Right cardiac atrium (tissue), 5 donors: ENCODE measurements at regions not wholly inside any gene's neighbourhood (a gene's known extent, or its start where the extent isn't known, plus 50 kb on each side); places are given as distances from the start of the nearest gene placed in this dataset.
"Not testable (repeated sequence)": the region's sequence is repeated elsewhere in the genome, so short reads cannot be mapped to it uniquely, and the experiment has no call there.

Source experiments
- ATAC-seq, 2 donors: fragments of 200-7000 bp; cut with Tn5 transposase; one replicate each; pipeline versions ENCODE4 v1.8.0 to v1.9.1; 2020; ENCODE audit warnings: moderate library complexity in 2 of 2, mild to moderate bottlenecking in 1 of 2
- DNase-seq, 3 donors: peaks; one replicate each; pipeline ENCODE4 v3.0.0-alpha.2; 2020
- H3K27ac ChIP-seq: one replicate; pipeline ENCODE4 v1.5.1; 2013; ENCODE audit warnings: mild to moderate bottlenecking, low read length, control low read depth, moderate library complexity
- H3K27me3 ChIP-seq: one replicate; pipeline ENCODE4 v1.6.1; 2013; ENCODE audit not compliant: control insufficient read depth, insufficient read depth
- H3K4me1 ChIP-seq: one replicate; pipeline ENCODE4 v1.6.1; 2013; ENCODE audit warnings: low read length; ENCODE audit not compliant: control insufficient read depth, insufficient read depth
- H3K4me3 ChIP-seq: one replicate; pipeline ENCODE4 v1.5.1; 2013; ENCODE audit warnings: low read length, control low read depth
- H3K9me3 ChIP-seq: one replicate; pipeline ENCODE4 v1.6.1; 2013; ENCODE audit warnings: low read length; ENCODE audit not compliant: control insufficient read depth
- WGBS: extraction: QIAGEN DNeasy Blood & Tissue Kit; methylation state at CpG from one replicate; pipeline ENCODE4 v1.1.7; 2013; 5-methylcytosine and 5-hydroxymethylcytosine counted together
- intact Hi-C, 4 donors: fragments of 100-400 bp; cut with DNase I; formaldehyde crosslinking; loops; one replicate each; pipeline versions ENCODE4 v1.11.0 to v1.14.0; 2022 to 2023
- donor health status: healthy with polysubstance abuse.
- donor health status: DM: no; HTN: yes; CAD: no.
- donor health status: DM: no; HTN: no; CAD: no.
- donor health status: DM: no; HTN: yes; CAD: no; lungs with severe emphysema.
- donor health status: DM: yes; HTN: yes; CAD: no.

GRCh38 chr6:134405386-134406087, 87.6 kb upstream of the SGK1 start:
- Histone ChIP-seq H3K4me1 (no peaks in the 10 kb centered on the region), H3K27ac (no peak overlapping the region), H3K4me3 (no peak overlapping the region), H3K9me3 (no peaks in the 10 kb centered on the region), H3K27me3 (no peaks in the 10 kb centered on the region)
- intact Hi-C loops, result no loop called here
- ATAC-seq (no peak), DNase-seq (no peak)
- WGBS, result 89% methylated on average over 6 of the region's 6 CpGs

- 97% methylated on average over 10 of the region's 10 CpGs for WGBS
- intact Hi-C loops, H3K9me3 ChIP-seq, H3K27ac ChIP-seq, H3K4me3 ChIP-seq, DNase-seq, H3K27me3 ChIP-seq, ATAC-seq, H3K4me1 ChIP-seq: not testable (repeated sequence)
Measured at GRCh38 chr6:134403312-134403711, 85.4 kb upstream of the SGK1 start.

GRCh38 chr6:134402372-134402984, 84.6 kb upstream of the SGK1 start:
- intact Hi-C loops, result no loop called here
- H3K9me3 ChIP-seq, result no peaks in the 10 kb centered on the region
- WGBS, result 92% methylated on average over 2 of the region's 2 CpGs
- no peaks in the 10 kb centered on the region for H3K4me1 ChIP-seq
- ATAC-seq (no peak), DNase-seq (no peak)
- no peaks in the 10 kb centered on the region for H3K27me3 ChIP-seq
- no peak overlapping the region for H3K4me3 ChIP-seq
- H3K27ac ChIP-seq, result no peak overlapping the region

- no peak for ATAC-seq
- no peak for DNase-seq
- no peaks in the 10 kb centered on the region for H3K4me1 ChIP-seq
- no peak overlapping the region for H3K27ac ChIP-seq
- H3K9me3 ChIP-seq, result no peaks in the 10 kb centered on the region
- H3K27me3 ChIP-seq, result no peaks in the 10 kb centered on the region
- intact Hi-C loops, result no loop called here
- no peak overlapping the region for H3K4me3 ChIP-seq
- 69% methylated on average over 2 of the region's 2 CpGs for WGBS
Measured at GRCh38 chr6:134400941-134401340, 83.0 kb upstream of the SGK1 start.

- 69% methylated on average over 6 of the region's 6 CpGs for WGBS
- Histone ChIP-seq H3K9me3 (no peaks in the 10 kb centered on the region), H3K4me1 (no peaks in the 10 kb centered on the region), H3K27ac (no peak overlapping the region), H3K27me3 (no peaks in the 10 kb centered on the region), H3K4me3 (no peak overlapping the region)
- DNase-seq, result no peak
- intact Hi-C loops, result no loop called here
- no peak for ATAC-seq
Measured at GRCh38 chr6:134398453-134398852, 80.5 kb upstream of the SGK1 start.

- intact Hi-C loops, result no loop called here
- no peaks in the 10 kb centered on the region for H3K4me1 ChIP-seq
- ATAC-seq, result no peak
- no peak overlapping the region for H3K27ac ChIP-seq
- H3K9me3 ChIP-seq, result no peaks in the 10 kb centered on the region
- DNase-seq, result no peak
- H3K27me3 ChIP-seq, result no peaks in the 10 kb centered on the region
- no peak overlapping the region for H3K4me3 ChIP-seq
- 91% methylated on average over 5 of the region's 5 CpGs for WGBS
Measured at GRCh38 chr6:134397676-134398075, 79.8 kb upstream of the SGK1 start.

- intact Hi-C loops, result no loop called here
Measured at GRCh38 chr6:134394905-134395304, 77.0 kb upstream of the SGK1 start.

GRCh38 chr6:134394208-134394607, 76.3 kb upstream of the SGK1 start:
- ATAC-seq, result no peak

More at GRCh38 chr6:134394905-134395304, 77.0 kb upstream of the SGK1 start:
- ATAC-seq (no peak), DNase-seq (no peak)
- Histone ChIP-seq H3K4me3 (no peak overlapping the region), H3K4me1 (no peaks in the 10 kb centered on the region), H3K9me3 (no peaks in the 10 kb centered on the region), H3K27ac (no peak overlapping the region), H3K27me3 (no peaks in the 10 kb centered on the region)
- WGBS, result 80% methylated on average over 1 of the region's 1 CpG

GRCh38 chr6:134391205-134391604, 73.3 kb upstream of the SGK1 start:
- H3K9me3 ChIP-seq, result no peaks in the 10 kb centered on the region
- no peaks in the 10 kb centered on the region for H3K27me3 ChIP-seq
- H3K27ac ChIP-seq, result no peak overlapping the region
- DNase-seq (no peak), ATAC-seq (no peak)
- 69% methylated on average over 1 of the region's 1 CpG for WGBS
- no peak overlapping the region for H3K4me3 ChIP-seq
- no peaks in the 10 kb centered on the region for H3K4me1 ChIP-seq
- intact Hi-C loops, result no loop called here

More at GRCh38 chr6:134394208-134394607, 76.3 kb upstream of the SGK1 start:
- DNase-seq, result no peak
- intact Hi-C loops, result no loop called here
- H3K9me3 ChIP-seq, result no peaks in the 10 kb centered on the region
- H3K4me3 ChIP-seq, result no peak overlapping the region
- WGBS, result 92% methylated on average over 1 of the region's 1 CpG
- no peaks in the 10 kb centered on the region for H3K4me1 ChIP-seq
- no peaks in the 10 kb centered on the region for H3K27me3 ChIP-seq
- H3K27ac ChIP-seq, result no peak overlapping the region

- H3K4me3 ChIP-seq, result no peak overlapping the region
- no peak for ATAC-seq
- WGBS, result 93% methylated on average over 3 of the region's 3 CpGs
- no peak for DNase-seq
- no peaks in the 10 kb centered on the region for H3K4me1 ChIP-seq
- no peaks in the 10 kb centered on the region for H3K27me3 ChIP-seq
- no peaks in the 10 kb centered on the region for H3K9me3 ChIP-seq
- no peak overlapping the region for H3K27ac ChIP-seq
- intact Hi-C loops, result no loop called here
Measured at GRCh38 chr6:134389658-134390057, 71.7 kb upstream of the SGK1 start.

- Histone ChIP-seq H3K4me1 (no peaks in the 10 kb centered on the region), H3K9me3 (no peaks in the 10 kb centered on the region), H3K27me3 (no peaks in the 10 kb centered on the region), H3K27ac (no peak overlapping the region), H3K4me3 (no peak overlapping the region)
- ATAC-seq (no peak), DNase-seq (no peak)
- WGBS, result 82% methylated on average over 3 of the region's 3 CpGs
- intact Hi-C loops, result no loop called here
Measured at GRCh38 chr6:134389129-134389528, 71.2 kb upstream of the SGK1 start.
